ENCODE measurements at regions not wholly inside any gene's neighbourhood (a gene's known extent, or its start where the extent isn't known, plus 50 kb on each side); places are given as distances from the start of the nearest gene placed in this dataset.

GRCh38 chrX:122196343-122196742 is 987.7 kb upstream of the GRIA3 start:
- no peak for TF ChIP-seq CTCF (conservative IDR thresholded peaks at IDR 0.05)
- Mint-ChIP-seq H3K4me3 (no peak overlapping the region), H3K27me3 (ENCODE audit: low read depth) (no peaks in the 10 kb centered on the region), H3K9me3 (peaks cover 5% of the 10 kb centered on the region), H3K36me3 (ENCODE audit: low read depth) (no peaks in the 10 kb centered on the region), H3K4me1 (no peaks in the 10 kb centered on the region), H3K27ac (ENCODE audit: unreplicated experiment) (no peak overlapping the region)
- no peak for DNase-seq (ENCODE audit: low read depth, low spot score)

GRCh38 chrX:122203399-122203798 is 980.7 kb upstream of the GRIA3 start:
- no peaks in the 10 kb centered on the region for H3K27me3 Mint-ChIP-seq (ENCODE audit: low read depth)
- DNase-seq (ENCODE audit: low read depth, low spot score): no peak
- no peaks in the 10 kb centered on the region for H3K36me3 Mint-ChIP-seq (ENCODE audit: low read depth)
- peaks cover 7% of the 10 kb centered on the region for H3K4me1 Mint-ChIP-seq
- no peak for TF ChIP-seq CTCF (conservative IDR thresholded peaks at IDR 0.05)
- H3K4me3 Mint-ChIP-seq: no peak overlapping the region
- peaks cover 5% of the 10 kb centered on the region for H3K9me3 Mint-ChIP-seq
- H3K27ac Mint-ChIP-seq (ENCODE audit: unreplicated experiment): no peak overlapping the region

GRCh38 chrX:122218666-122219065 is 965.4 kb upstream of the GRIA3 start:
- Mint-ChIP-seq H3K9me3 (peaks cover 5% of the 10 kb centered on the region), H3K27ac (ENCODE audit: unreplicated experiment) (no peak overlapping the region), H3K27me3 (ENCODE audit: low read depth) (peaks cover 28% of the 10 kb centered on the region), H3K36me3 (ENCODE audit: low read depth) (no peaks in the 10 kb centered on the region), H3K4me3 (no peak overlapping the region), H3K4me1 (peaks cover 8% of the 10 kb centered on the region)
- DNase-seq (ENCODE audit: low read depth, low spot score): no peak
- TF ChIP-seq CTCF (conservative IDR thresholded peaks at IDR 0.05): no peak

- DNase-seq (ENCODE audit: low read depth, low spot score): no peak
- H3K9me3 Mint-ChIP-seq: peaks cover 5% of the 10 kb centered on the region
- TF ChIP-seq CTCF (conservative IDR thresholded peaks at IDR 0.05): no peak
- no peaks in the 10 kb centered on the region for H3K36me3 Mint-ChIP-seq (ENCODE audit: low read depth)
- H3K27me3 Mint-ChIP-seq (ENCODE audit: low read depth): peaks cover 34% of the 10 kb centered on the region
- H3K27ac Mint-ChIP-seq (ENCODE audit: unreplicated experiment): no peak overlapping the region
- no peak overlapping the region for H3K4me3 Mint-ChIP-seq
- peaks cover 8% of the 10 kb centered on the region for H3K4me1 Mint-ChIP-seq
Observed at GRCh38 chrX:122219226-122219625, 964.9 kb upstream of the GRIA3 start.

GRCh38 chrX:122219735-122220134 is 964.3 kb upstream of the GRIA3 start:
- peaks cover 38% of the 10 kb centered on the region for H3K27me3 Mint-ChIP-seq (ENCODE audit: low read depth)

More at GRCh38 chrX:122219735-122220134, 964.3 kb upstream of the GRIA3 start:
- peaks cover 5% of the 10 kb centered on the region for H3K9me3 Mint-ChIP-seq
- no peaks in the 10 kb centered on the region for H3K36me3 Mint-ChIP-seq (ENCODE audit: low read depth)
- H3K4me3 Mint-ChIP-seq: no peak overlapping the region
- no peak for DNase-seq (ENCODE audit: low read depth, low spot score)
- peaks cover 8% of the 10 kb centered on the region for H3K4me1 Mint-ChIP-seq
- no peak for TF ChIP-seq CTCF (conservative IDR thresholded peaks at IDR 0.05)
- no peak overlapping the region for H3K27ac Mint-ChIP-seq (ENCODE audit: unreplicated experiment)

All from neural crest cell (in vitro differentiated cells).